HG03159 (cell line): ENCODE measurements at regions not wholly inside any gene's neighbourhood (a gene's known extent, or its start where the extent isn't known, plus 50 kb on each side); places are given as distances from the start of the nearest gene placed in this dataset.
A peak's percentile ranks its signal among the peaks of the same experiment; 100 is the strongest.

Experiments
- ATAC-seq: cut with Tn5 transposase; IDR thresholded peaks from one replicate; pipeline ENCODE4 v1.9.1; 2021; ENCODE audit warnings: mild to moderate bottlenecking, moderate library complexity; ENCODE audit not compliant: unreplicated experiment

- no peak for ATAC-seq
Observed at GRCh38 chr3:3745693-3746092, 53.5 kb upstream of the LRRN1 start.

GRCh38 chr3:3744826-3745225, 54.4 kb upstream of the LRRN1 start:
- ATAC-seq = peak; percentile 47

DNA sequence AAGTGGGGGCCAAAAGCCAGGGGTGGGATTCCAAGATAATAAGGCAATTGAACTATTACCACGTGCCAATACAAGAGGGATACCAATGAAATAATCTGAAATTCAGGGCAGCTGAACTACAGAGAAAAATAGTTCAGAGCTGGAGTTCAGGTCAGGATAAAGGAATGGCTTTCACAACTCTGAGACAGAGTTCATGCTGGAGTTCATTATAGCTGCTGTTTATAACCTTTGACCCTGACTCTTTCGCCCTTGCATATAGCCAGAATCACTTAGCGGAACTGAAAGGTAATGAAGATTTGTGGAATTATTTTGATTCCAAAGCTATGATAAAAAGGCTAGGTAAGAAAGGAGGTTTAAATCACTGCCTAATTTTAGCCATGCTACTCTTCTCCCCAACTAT, 55.5 kb upstream of the LRRN1 start:
- ATAC-seq = no peak

- ATAC-seq = no peak
Observed at GRCh38 chr3:3740061-3740460, 59.2 kb upstream of the LRRN1 start.

GRCh38 chr3:3739330-3740060, 59.7 kb upstream of the LRRN1 start:
- ATAC-seq = no peak

DNA sequence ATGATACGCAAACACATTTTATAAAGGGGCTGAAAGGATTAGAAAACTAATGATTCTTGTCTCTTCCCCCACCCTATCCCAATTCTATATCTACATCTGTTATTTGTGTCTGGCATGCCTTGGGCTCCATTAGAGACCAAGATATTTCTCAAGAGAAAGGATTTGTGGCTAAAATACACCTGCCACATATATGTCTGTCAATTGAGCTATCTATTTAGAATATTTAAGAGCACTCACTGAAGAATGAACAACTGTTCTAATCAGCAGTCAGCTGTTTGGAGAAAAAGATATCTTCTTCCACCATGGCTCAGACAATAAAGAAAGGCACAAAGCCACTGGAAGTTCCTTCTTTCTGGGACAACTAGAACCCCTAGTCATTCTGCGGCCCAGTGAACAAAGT, 61.7 kb upstream of the LRRN1 start:
- ATAC-seq = no peak

DNA sequence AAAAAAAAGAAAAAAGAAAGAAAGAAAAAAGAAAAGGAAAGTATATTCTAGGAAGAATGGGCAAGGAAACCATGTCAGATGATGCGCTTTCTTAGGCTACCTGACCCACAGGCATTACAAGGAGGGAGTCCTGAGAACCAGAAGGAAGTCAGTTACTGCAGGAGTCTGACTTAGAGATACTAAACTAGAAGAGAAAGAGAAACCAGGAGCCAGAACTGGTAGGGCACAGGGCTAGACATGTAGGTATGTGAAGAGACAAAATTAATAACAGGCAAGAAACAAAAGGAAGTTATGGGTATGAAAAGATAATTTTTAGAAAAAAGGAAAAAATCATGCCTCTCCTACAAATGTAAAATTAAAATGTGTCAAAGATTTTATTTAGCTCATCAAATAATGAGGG, 63.3 kb upstream of the LRRN1 start:
- ATAC-seq = no peak

GRCh38 chr3:3734881-3735280, 64.3 kb upstream of the LRRN1 start:
- no peak for ATAC-seq

- ATAC-seq = no peak
Observed at GRCh38 chr3:3729261-3729660, 70.0 kb upstream of the LRRN1 start.

GRCh38 chr3:3726549-3726948, 72.7 kb upstream of the LRRN1 start:
- ATAC-seq = no peak

GRCh38 chr3:3714572-3714971, 84.7 kb upstream of the LRRN1 start:
- ATAC-seq = peak; percentile 60

DNA sequence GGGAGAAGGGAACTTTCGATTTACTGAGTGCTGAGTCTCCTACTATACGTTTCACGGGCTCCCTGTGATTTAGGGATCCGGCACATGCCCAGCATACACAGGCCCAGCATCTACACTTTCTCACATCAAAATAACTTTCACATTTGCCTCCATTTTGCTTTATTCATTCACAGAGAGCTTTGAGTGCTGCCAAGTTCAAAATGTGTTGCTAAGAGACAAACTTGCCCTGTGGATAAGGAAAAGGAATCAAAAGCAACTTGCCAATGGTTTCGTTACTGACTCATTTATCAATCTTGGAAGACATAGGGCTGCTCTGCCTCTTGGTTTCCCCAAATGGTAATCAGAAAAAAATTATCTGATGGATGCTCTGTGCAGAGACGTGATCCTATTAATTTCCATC, 86.3 kb upstream of the LRRN1 start:
- no peak for ATAC-seq

DNA sequence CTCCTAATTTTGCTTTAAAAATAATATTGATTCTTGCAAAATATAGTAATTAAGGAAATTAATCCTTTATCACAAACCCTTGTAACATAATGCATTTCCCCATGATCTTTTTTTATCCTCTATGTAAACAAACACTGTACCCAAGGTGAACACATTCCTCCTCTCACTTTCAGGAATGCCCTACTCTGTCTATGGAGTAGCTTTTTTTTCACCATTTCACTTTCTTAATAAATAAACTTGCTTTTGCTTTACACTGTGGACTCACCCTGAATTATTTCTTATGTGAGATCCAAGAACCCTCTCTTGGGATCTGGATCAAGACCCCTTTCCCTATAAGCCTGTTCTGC, 90.5 kb upstream of the LRRN1 start:
- ATAC-seq = no peak

- no peak for ATAC-seq
Observed at GRCh38 chr3:3707858-3708768, 91.1 kb upstream of the LRRN1 start.

DNA sequence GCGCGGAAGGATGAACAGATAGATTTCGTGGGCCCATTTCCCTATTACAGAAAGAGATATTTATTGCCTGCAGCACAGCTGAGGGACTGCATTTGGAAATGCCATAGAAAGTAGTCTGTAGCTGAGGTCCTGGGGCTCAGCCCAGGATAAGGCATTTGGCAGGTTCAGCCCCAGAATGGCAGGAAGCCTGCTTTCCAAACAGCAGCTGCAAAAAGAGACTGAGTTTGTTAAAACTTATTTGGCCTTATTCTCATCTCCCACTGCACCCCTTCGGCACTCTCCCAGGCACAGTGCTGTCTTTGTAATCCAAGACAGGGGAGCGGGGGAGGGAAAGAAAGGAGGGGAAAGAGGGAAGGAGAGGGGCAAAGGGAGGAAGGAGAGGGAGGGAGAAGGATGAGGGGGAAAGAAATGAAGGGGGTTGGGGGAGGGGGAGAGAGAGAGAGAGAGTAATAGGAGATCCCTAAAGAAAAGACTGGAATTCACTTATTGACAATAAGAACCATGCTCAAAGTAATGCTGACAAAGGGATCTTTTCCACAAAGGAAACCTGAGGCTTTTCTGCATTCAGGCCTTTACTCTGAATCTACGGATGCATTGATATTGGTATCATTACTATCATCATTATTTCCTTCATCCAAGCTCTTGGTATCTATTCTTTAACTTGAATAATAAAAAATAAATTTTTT, 94.0 kb upstream of the LRRN1 start:
- no peak for ATAC-seq

DNA sequence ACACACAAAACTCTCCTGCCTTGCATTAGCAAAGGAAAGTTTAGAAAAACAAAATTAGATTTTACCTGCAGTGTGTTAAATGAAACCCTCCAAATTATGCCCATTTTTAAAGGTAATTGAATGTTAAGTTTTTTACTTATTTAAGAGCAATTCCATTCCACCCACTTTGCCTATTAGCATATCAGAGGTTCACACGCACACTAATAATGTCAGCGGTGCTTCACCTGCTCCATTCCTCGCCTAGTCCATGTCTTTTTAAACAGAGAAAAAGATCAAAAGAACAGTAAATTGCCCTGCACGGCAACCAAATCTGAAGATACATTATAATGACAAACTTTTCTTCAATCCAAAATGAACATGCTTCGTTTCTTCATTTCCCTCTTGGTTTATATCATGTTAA, 97.3 kb upstream of the LRRN1 start:
- ATAC-seq = no peak

- no peak for ATAC-seq
Observed at GRCh38 chr3:3699816-3700633, 99.2 kb upstream of the LRRN1 start.

DNA sequence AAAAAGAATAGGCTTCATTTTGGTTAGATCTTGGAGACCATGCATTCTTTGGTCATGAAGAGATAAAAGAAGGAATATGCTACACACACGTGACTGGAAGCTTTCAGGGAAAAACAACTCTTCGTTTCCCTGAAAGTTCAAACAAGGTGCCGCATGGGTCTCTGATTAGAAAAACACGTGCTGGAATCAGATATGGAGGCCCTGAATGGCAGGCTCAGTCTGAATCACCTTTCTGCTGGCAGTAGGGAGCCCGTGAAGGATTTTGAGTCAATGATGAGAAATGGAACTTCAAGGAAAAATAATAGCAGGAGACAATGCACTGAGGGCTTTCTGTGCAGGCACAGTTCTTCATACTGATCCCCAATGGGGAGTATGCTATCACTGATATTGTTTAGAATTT, 99.8 kb upstream of the LRRN1 start:
- no peak for ATAC-seq

DNA sequence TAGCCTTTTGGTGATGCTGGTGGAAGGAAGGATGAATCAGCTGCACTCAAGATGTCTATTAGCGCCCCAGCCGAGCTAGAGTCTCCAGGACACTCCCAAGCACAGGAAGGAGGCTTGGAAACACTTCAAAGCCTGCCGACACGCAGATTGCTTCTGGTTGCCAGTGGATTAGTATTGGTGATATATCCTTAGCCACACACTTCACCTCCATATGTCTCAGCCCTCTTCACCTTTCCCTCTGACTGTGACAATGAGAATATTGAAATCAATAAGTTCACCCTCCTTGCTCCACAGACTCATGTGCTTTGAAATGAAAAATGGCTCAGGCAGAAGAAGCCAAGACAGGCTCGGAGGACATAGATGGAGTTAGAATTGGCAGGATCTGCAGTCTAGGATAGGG, 102.9 kb upstream of the LRRN1 start:
- ATAC-seq = no peak

DNA sequence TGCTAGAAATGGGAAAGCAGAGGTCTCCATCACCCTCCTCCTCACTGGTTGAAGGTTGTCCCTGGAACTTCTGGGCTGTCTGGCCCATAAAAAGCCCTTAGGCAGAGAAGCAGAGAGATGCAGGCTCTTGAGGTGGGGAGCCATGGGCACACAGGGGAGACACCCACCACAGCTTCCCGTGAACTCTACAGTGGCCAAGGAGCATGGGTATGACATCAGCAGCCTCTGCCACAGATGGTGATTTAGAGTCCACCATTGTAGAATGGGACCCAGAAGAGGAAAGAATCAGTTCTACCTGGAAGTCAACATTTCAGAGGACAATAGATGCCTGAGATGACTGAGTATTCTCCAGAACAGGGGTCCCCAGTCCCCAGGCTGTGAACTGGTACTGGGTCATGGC, 105.6 kb upstream of the LRRN1 start:
- ATAC-seq = no peak
